Urinary bladder (tissue), 3 donors: ENCODE measurements at regions not wholly inside any gene's neighbourhood (a gene's known extent, or its start where the extent isn't known, plus 50 kb on each side); places are given as distances from the start of the nearest gene placed in this dataset.
A peak's percentile ranks its signal among the peaks of the same experiment; 100 is the strongest.

ENCODE experiments used
- DNase-seq: peaks from one replicate; pipeline ENCODE4 v3.0.0-alpha.2; 2015; ENCODE audit errors: extremely low spot score
- H3K27ac ChIP-seq: one replicate; pipeline ENCODE4 v1.5.1; 2013; ENCODE audit warnings: low read depth, mild to moderate bottlenecking, moderate library complexity
- H3K36me3 ChIP-seq: one replicate; pipeline ENCODE4 v1.6.1; 2013; ENCODE audit warnings: mild to moderate bottlenecking, moderate library complexity; ENCODE audit not compliant: insufficient read depth
- H3K4me1 ChIP-seq: one replicate; pipeline ENCODE4 v1.6.1; 2013; ENCODE audit warnings: mild to moderate bottlenecking, moderate library complexity; ENCODE audit not compliant: insufficient read depth
- H3K4me3 ChIP-seq: one replicate; pipeline ENCODE4 v1.5.1; 2013; ENCODE audit warnings: low read depth, low read length
- WGBS: extraction: QIAGEN DNeasy Blood & Tissue Kit; methylation state at CpG from one replicate; pipeline ENCODE4 v1.1.7; 2013; 5-methylcytosine and 5-hydroxymethylcytosine counted together
- donor health status: healthy with polysubstance abuse.
- donor health status: healthy.

DNA sequence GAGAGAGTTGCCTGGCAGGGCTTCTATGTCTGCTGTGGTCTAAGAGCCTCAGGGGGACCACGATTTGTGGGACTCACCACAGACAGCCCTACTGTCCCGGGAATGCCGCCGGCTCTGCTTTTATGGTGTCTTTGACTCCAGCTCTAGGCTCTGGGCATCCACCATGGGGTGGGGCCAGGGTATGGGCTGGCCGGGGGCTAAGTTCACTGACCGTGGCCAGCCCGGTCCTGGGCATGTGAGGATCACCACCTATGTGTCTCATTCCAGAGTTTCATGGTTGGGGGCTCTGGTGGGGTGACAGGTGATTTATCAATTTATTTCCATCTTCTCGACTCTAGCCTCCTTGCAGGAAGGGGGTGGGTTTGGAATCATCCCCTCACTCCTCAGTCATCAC is 139.4 kb downstream of the GADD45G start:
- H3K36me3 ChIP-seq: no peaks in the 10 kb centered on the region
- no peak overlapping the region for H3K4me3 ChIP-seq
- DNase-seq: no peak
- no peak overlapping the region for H3K27ac ChIP-seq
- whole genome bisulfite sequencing: 90% methylated on average over 8 of the region's 8 CpGs
- no peaks in the 10 kb centered on the region for H3K4me1 ChIP-seq

GRCh38 chr9:89744730-89745129 is 139.9 kb downstream of the GADD45G start:
- H3K4me3 ChIP-seq: no peak overlapping the region
- no peaks in the 10 kb centered on the region for H3K36me3 ChIP-seq
- DNase-seq: no peak
- no peaks in the 10 kb centered on the region for H3K4me1 ChIP-seq
- WGBS: 96% methylated on average over 3 of the region's 3 CpGs
- H3K27ac ChIP-seq: no peak overlapping the region

- H3K4me1 ChIP-seq: no peaks in the 10 kb centered on the region
- DNase-seq: no peak
- H3K27ac ChIP-seq: no peak overlapping the region
- WGBS: 83% methylated on average over 9 of the region's 9 CpGs
- H3K4me3 ChIP-seq: no peak overlapping the region
- H3K36me3 ChIP-seq: no peaks in the 10 kb centered on the region
Measured at GRCh38 chr9:89745601-89746376, 141.0 kb downstream of the GADD45G start.

DNA sequence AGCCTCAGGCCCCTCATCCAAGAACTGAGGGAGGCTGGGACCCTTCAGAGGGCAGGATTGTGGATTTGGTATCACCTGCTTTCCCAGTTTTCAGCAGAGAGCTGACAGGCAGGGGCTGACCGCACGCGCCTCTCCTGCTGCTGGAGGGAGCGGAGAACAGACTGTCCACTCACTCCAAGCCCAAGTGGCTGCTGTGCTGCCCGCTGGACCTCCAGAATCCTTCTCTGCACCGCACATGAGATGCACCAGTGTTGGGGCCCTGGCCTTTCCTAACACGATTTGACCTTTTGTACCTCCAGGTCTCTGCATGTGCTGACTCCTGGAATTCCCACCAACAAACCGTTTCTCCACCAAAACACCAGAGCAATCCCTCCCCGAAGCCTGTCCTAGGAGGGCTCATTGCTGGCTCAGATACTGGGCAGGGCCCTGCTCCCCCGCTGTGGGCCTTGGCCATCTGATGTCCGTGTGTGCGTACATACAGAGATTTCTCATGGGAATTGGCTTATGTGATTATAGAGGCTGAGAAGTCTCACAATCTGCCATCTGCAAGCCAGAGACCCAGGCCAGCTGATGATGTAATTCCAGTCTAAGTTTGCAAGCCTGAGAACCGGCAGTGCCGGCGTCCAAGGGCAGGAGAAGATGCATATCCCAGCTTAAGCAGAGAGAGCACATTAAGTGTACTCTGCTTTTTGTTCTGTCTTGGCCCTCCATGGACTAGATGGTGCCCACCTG is 141.7 kb downstream of the GADD45G start:
- 64% methylated on average over 15 of the region's 15 CpGs for WGBS
- Histone ChIP-seq H3K27ac (no peak overlapping the region), H3K4me3 (no peak overlapping the region), H3K4me1 (no peaks in the 10 kb centered on the region), H3K36me3 (no peaks in the 10 kb centered on the region)
- peak; percentile 59 for DNase-seq

DNA sequence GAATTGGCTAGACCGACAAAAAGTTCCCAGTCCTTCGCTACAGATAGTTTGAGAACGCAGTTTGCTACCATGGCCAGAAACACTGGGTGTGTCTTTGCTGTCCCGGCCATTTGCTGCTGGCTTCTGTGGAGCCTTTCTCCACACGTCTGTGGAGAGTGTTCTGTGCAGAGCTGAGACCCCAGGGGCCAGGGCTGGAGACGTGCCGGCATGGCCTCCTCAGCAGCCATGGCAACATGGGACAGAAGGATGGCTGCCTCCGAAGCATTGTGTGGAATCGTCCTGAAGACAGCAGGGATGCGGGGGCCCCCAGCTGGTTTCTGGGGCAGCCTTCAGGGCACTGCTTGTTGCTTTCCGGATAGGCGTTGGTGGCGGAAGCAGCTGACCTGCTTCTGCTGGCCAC is 142.8 kb downstream of the GADD45G start:
- Histone ChIP-seq H3K4me1 (no peaks in the 10 kb centered on the region), H3K36me3 (no peaks in the 10 kb centered on the region), H3K4me3 (no peak overlapping the region), H3K27ac (no peak overlapping the region)
- no peak for DNase-seq
- WGBS: 82% methylated on average over 13 of the region's 13 CpGs

GRCh38 chr9:89748021-89748670 is 143.3 kb downstream of the GADD45G start:
- H3K4me1 ChIP-seq: no peaks in the 10 kb centered on the region
- no peak for DNase-seq
- H3K27ac ChIP-seq: no peak overlapping the region
- H3K4me3 ChIP-seq: no peak overlapping the region
- H3K36me3 ChIP-seq: no peaks in the 10 kb centered on the region
- WGBS: 61% methylated on average over 6 of the region's 6 CpGs

DNA sequence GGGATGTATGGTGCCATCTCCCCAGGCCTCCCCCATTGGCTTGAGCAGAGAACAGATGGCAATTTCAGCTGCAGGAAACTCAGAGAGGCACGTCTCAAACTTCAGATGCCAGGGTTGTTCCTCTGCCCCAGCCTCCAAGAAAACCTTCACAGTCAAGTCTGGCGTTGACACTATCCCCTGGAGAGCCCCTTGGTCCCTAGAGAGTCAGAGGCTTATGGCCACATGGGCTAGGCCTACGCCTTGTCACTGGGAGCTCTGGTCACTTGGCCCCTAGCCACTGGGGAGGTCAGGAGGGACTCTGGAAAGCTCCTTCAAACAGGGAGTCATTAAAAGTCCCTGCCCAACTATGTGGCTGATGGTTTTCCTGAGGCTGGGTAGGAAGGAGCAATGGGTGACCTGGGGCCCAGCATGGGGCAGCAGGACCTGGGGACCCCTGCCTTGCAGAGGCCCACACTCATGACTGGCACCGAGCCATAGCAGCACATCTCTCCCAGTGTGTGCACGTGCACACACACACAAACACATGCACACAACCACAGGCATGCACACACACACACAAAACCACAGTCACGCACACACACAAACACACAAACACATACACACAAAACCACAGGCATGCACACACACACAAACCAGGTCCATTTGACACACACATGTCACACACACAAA is 144.2 kb downstream of the GADD45G start:
- 90% methylated on average over 6 of the region's 6 CpGs for WGBS
- no peak for DNase-seq
- no peaks in the 10 kb centered on the region for H3K4me1 ChIP-seq

GRCh38 chr9:89749500-89750116 is 144.8 kb downstream of the GADD45G start:
- Histone ChIP-seq H3K4me3 (no peak overlapping the region), H3K27ac (peak overlapping the region; percentile 32), H3K4me1 (no peaks in the 10 kb centered on the region), H3K36me3 (no peaks in the 10 kb centered on the region)
- DNase-seq: no peak
- WGBS: 77% methylated on average over 3 of the region's 3 CpGs

More for the DNA sequence above, 144.2 kb downstream of the GADD45G start:
- Histone ChIP-seq H3K36me3 (no peaks in the 10 kb centered on the region), H3K27ac (no peak overlapping the region), H3K4me3 (no peak overlapping the region)

DNA sequence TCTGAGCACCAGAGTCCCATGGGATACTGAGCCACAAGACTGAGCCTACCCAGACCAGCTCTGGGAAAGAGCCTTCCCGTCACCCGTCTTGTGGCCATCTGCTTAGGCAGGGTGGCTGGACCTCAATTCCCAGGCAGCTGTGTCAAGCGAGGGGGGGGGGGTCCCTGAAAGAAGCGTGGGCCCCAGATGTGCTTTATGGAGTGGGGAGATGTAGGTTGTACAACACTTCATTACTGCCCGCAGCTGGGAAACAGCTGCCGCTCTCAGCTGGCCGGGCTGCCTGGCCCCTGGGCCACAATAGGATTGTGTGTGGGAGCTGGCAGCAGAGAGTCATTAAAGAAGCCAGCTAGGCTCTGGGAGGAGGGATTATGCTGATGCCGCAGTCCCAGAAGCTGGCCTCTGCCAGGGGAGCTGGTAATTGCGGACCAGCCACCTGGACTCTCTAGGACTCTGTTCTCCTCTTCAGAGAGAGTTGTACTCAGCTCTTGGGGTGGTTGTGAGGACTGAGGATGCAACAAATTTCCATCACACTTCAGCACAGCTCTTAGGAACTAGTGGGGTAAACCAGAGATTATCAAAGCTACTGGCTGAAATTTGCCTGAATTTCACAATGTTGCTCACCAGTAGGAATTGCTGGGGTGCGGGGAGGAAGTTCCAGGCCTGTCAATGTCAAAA is 145.4 kb downstream of the GADD45G start:
- WGBS: 63% methylated on average over 10 of the region's 10 CpGs
- Histone ChIP-seq H3K4me1 (no peaks in the 10 kb centered on the region), H3K36me3 (no peaks in the 10 kb centered on the region), H3K4me3 (no peak overlapping the region), H3K27ac (peak overlapping the region; percentile 32)
- no peak for DNase-seq

DNA sequence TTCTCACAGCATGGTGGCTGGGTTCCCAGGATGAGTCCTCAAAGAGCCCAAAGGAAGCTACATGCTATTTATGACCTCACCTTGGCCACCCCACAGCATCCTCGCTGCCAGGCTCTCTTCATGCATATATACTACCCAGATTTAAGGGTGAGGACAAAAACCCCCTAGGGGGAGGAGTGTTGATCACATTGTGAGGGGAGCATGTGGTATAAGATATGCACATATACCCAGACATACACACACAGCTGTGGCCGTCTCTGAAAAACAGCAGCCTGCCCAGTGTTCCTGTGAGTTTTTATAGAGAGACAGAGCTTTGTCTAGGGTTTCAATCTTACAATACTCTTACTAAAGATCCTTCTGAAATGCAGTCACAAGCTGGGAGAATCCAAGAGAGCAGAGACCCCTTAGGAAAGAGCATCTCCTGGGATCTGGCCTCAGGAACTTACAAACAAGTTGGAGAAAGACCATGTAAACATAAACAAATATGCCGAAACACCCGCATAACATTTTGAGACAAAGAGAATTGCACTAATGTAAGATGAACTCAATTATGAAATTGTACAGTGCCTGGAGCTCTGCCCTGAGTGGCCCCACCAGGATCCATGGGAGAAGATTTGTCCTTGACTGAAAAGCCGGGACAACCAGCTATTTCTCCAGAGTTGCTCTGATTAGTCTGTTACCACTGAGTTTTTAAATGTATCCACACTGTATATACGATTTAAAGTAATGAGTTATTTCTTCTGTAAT is 146.4 kb downstream of the GADD45G start:
- DNase-seq: no peak
- WGBS: 81% methylated on average over 6 of the region's 6 CpGs

DNA sequence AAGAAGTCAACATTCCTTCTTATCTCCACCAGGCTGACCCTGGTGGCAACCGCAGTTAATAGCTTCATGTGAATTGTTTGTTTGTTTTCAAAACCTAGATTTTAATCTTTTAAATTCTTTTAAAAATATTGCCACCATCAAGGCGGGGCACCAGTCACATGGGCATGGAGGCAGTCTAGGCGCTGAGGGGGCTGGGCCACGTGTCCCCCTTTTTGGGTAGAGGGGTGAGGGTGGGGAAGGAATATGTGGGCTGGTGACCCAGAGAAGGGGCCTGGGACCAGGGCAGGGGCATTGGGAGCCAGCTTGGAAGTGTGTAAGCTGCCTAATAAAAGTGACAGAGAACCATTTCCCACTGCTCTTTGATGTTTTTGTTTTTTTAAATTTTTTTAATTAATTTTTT is 147.3 kb downstream of the GADD45G start:
- 90% methylated on average over 4 of the region's 4 CpGs for WGBS
- Histone ChIP-seq H3K27ac (no peak overlapping the region), H3K36me3 (no peaks in the 10 kb centered on the region), H3K4me3 (no peak overlapping the region), H3K4me1 (no peaks in the 10 kb centered on the region)
- DNase-seq: no peak

More for the DNA sequence above, 146.4 kb downstream of the GADD45G start:
- Histone ChIP-seq H3K27ac (no peak overlapping the region), H3K4me1 (no peaks in the 10 kb centered on the region), H3K4me3 (no peak overlapping the region), H3K36me3 (no peaks in the 10 kb centered on the region)

DNA sequence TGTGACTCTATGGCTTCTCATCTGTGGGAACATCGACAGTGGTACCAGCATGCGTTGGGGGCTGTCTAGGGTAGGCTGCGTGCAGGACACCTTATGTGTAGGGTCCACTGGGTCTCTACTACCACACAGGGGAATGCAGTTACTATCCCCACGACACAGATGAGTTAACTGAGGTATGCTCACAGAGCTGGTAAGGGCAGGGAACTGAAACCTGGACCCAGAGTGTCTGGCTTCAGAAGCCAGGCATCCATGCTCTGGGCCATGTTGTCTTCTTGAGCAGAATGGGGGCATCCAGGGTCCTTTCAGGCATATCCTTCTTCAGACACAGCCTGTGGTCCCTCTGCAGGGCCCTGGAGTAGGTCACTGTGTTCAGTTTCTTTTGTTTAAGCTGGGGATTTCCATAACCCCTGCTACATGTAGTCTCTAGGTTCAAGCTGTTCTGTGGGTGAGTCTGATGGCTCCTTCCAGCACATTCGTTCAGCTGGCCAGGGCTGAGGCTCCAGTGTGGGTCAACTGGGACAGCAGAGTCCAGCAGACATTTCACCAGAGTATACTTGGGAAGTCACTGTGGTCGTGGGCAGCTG is 148.8 kb downstream of the GADD45G start:
- DNase-seq: no peak
- WGBS: 92% methylated on average over 6 of the region's 6 CpGs
- H3K4me1 ChIP-seq: no peaks in the 10 kb centered on the region

More for the DNA sequence above, 148.8 kb downstream of the GADD45G start:
- H3K27ac ChIP-seq: no peak overlapping the region
- H3K36me3 ChIP-seq: no peaks in the 10 kb centered on the region
- H3K4me3 ChIP-seq: no peak overlapping the region
